ENCODE measurements at regions not wholly inside any gene's neighbourhood (a gene's known extent, or its start where the extent isn't known, plus 50 kb on each side); places are given as distances from the start of the nearest gene placed in this dataset.
"Not testable (repeated sequence)": the region's sequence is repeated elsewhere in the genome, so short reads cannot be mapped to it uniquely, and the experiment has no call there.

GRCh38 chr1:146411923-146412322, 183.1 kb upstream of the NOTCH2NLA start:
- not testable (repeated sequence) for TF ChIP-seq CTCF (IDR thresholded peaks at IDR 0.05; ENCODE audit: low read depth, low read length); POLR2A (IDR thresholded peaks at IDR 0.05; ENCODE audit: extremely low read depth, insufficient read length); MYC (IDR thresholded peaks at IDR 0.05; ENCODE audit: low read depth, low read length); MAX (IDR thresholded peaks at IDR 0.05; ENCODE audit: low read depth, low read length)
